Stimulated activated CD4-positive, alpha-beta T cell treated with anti-CD3 and anti-CD28 coated beads, Interleukin-1b, Interleukin-23, amount 100 ng/mL, for 24 hours (primary cell): ENCODE measurements at regions not wholly inside any gene's neighbourhood (a gene's known extent, or its start where the extent isn't known, plus 50 kb on each side); places are given as distances from the start of the nearest gene placed in this dataset.
"Not testable (repeated sequence)": the region's sequence is repeated elsewhere in the genome, so short reads cannot be mapped to it uniquely, and the experiment has no call there.

Experiments
- DNase-seq, 4 experiments: peaks; one replicate each; pipeline ENCODE4 v3.0.0-alpha.2; 2020; ENCODE audit warnings: low read depth in 4 of 4, low spot score in 1 of 4

DNA sequence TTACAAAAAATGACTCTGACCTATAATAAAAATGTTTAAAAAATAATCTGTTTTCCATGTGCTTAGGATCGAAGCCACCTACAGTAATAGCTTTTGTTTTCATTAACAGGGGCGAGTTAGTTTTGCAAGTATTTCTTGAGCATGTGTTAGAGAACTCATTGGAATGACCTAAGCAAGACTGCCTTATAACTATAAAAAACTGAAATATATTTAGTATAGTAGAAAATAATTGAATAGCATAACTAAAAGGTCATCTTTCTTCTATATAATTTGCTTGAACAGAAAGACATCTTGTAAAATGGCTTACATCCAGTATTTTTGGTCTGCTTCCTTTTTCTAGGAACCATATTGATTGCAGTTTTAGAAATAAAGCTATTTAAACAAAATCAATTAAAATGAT is 241.5 kb upstream of the NRIP1 start:
- DNase-seq = no peak

DNA sequence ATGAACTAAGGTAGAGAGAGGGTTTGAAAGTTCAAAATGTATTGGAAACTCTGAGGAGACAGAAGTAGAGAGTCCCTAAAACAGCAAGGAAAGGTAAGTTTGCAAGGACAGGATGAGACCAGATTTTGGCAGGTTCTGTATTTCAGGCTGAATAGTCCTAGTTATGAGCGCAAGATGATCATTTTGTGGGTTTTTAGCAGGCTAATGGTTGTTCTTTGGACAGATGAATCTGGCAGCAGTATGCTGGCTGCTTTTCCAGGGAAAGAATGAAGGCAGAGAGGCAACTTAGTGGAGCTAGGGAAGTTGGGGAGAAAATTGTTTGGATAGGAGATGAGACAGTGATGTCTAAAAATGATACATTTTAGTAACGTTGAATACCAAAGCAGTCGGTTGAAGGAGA is 243.5 kb upstream of the NRIP1 start:
- DNase-seq = no peak

DNA sequence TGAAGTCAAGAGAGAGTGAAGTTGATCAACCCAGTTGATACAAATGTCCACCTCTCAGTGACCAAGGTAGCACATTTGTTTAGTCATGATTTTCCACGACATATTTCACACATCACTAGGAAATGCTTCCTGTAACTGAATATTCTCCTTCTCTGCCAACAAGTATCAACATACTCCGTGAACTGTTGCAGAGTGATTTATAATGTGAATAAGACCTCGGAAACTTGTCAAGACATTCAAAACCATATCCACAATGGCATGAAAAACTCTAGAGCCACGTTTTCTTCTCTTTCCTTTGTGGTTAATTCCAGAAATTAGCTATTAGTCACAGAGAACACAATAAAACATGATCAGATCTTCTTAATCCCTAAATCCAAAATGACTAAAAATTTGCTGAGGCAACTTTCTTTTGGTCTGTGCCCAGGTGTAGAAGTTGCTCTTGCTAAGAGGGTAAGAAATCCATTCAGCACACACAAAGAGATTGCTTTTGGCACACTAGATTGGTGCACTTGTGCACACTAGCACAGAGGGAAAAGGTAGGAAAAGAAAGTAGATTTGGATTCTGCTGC is 244.3 kb upstream of the NRIP1 start:
- DNase-seq = no peak

DNA sequence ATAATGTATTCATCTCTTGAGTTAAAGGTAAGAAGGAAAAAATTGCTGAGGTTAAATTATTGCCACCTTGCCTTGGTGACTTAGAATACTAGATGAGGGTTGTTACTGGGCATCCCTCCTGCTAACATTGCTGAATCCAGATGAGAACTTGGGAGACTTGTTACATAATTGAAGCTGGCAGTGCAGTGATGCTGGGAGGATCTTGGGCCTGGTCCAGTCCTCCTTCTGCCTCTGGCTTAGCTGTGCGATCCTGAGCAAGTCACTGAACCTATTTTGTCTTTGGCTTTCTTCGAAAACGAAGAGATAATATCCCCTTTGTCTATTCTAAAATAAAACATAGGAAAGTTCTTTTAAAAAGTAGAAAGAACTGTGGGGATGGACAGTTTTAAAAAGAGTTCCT is 244.9 kb upstream of the NRIP1 start:
- no peak for DNase-seq

DNA sequence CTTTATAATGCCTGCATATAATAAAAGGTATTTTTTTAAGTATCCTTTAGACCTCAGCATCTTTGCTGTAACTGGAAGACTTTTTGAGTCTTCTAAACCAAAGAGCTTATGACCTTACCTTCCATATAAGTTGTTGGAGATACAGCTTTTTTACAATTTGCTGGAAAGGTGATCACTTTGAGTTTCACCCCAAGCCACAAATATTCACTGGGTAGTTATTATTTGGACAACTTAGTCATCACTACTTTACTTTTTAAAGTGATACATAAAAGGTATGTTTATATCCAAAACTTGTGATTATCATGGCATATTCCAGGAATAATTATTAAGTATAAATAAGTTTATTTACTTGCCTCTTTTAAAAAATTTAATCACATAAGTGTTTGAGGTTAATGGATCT is 246.7 kb upstream of the NRIP1 start:
- no peak for DNase-seq

DNA sequence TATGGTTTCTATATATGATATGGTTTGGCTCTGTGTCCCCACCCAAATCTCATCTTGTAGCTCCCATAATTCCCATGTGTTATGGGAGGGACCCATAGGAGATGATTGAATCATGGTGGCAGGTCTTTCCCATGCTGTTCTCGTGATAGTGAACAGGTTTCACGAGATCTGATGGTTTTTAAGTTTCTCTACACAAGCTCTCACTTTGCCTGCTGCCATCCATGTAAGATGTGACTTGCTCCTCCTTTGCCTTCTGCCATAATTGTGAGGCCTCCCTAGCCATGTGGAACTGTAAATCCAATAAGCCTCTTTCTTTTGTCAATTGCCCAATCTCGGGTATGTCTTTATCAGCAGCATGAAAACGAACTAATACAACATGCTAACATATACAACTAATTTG is 252.2 kb upstream of the NRIP1 start:
- not testable (repeated sequence) for DNase-seq

DNA sequence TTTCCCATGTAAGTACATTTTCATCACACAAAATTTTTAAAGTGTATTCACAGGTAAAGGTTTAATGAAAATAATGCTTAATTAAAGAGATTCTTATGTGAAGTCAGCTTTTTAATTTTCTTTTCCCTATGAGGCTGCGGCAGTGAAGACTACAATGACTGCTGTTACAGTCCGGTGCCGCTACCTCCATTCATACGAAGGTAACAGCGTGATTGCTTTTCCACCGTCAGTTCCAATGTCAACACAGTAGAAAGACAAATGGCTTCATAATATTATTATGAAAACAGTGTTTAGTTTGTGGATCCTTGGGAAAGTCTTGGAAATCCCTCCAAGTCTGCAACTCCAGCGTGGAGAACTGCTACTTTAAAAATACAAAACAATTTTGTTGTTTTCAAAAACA is 254.9 kb upstream of the NRIP1 start:
- no peak for DNase-seq

DNA sequence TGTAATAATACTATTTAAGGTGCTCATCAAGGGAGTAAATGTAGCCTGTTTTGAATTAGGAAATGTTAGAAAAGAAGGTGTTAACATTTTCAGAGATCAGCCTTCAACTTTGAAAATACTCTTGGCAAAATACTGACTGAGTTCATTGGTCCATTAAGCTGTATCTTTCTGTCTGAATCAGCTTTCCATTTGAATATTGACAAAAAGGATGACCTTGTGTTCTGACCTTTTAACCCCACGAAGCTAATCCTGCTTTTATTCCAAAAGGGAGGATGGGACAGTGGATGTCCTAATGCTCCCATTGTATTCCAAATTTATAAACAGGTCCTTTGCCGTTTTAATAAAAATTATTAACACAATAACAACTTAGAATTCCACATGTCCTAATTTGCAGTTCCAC is 259.7 kb upstream of the NRIP1 start:
- DNase-seq = no peak

DNA sequence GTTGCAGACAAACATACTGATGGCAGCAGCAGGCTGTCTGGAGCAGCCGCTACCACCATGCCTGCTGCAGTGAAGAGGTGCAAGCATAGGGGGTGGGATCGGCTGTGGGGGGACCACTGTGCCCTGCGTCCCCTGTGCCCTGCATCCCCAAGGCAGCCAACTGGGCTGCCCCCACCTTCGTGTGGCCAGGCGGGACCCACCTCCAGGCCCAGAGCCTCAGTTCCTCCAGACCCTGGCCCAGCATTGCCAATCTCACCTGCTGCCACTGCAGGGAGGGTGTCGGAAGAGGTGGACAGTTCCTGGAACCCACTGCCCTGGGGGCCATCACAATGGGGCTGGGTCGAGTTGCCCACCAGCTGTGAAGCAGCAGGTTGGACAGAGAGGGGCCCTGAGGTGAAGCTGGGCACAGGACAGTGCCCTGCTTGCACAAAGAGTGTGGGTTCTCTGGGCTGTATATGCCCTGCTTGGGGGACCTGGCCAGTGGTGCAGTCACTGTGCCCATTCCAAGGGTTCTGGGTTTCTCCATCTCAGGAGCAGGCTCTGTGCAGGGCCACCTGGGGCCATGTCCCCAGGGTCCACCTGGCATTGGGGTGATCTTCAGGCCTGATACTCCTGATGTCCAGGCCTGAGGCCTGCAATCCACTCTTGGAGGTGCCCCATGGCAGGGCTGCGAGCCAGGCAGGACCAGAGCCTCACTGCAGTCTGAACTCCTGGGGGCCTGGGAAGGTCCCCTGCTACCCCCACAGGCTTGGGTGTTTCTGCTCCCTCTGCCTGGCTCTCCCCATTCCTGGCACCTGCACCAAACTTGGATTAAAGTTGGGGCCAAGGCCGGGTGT is 261.4 kb upstream of the NRIP1 start:
- no peak for DNase-seq

DNA sequence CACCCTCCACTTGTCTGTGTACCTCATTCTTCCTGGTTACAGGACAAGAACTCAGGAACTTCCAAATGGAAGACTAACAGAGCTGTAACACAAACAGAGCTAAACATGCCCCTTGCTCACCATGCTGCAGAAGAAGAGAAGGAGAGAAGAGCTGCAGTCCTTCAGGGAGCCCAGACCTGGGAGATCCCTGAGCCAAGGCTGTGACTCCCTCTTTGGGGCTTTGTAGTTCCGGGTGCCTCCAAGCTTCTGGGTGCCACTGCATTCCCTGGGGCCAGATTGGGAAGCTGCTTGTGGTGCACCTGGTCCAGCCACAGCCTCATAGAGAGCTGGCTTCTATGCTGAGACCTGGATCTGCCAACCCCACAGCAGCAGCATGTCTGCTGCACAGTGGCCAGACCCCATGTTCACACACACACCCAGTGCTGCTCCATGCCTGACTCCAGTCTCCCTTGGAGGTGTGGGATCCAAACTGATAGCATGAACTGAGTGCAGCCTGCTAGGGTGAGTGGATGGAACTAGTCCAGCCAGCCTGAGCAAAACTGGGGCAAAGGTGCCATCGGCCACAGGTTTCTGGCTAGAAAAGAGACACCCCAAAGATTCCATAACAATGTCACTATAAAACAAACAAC is 263.0 kb upstream of the NRIP1 start:
- no peak for DNase-seq

DNA sequence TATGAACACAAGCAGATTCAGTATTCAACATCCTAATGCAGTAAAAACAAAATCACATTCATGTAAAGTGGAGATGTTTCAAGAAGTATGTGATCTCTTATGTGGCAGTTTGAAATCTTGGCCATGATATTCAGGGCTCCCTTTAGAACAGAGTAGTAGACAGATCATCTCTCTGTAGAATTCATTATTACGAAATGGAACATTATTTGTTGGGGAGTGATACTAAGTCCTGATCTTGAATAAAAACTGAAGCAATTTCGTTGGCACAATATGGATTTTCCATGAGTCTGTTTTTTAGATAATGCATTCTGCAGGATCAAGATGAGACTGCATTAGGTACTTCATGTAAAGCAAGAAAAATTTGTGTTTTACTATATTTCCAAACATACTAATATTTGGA is 264.4 kb upstream of the NRIP1 start:
- no peak for DNase-seq

DNA sequence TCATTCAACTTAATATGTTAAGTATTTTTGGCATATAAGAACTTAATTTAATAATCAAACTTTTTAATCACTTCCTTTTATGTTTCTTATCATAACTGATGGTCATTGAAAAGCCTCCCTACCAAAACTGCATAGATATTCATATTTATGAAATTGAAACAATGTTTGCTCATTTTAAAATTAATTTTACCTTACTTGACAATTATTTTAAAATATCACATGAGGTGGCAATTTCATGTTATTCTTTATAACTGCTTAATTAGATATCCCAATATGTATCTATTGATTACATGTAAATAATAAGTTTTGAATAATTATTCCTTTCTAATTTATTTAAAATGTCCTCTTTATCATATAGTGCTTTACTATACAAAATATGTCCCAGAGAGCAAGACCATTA is 266.1 kb upstream of the NRIP1 start:
- no peak for DNase-seq

DNA sequence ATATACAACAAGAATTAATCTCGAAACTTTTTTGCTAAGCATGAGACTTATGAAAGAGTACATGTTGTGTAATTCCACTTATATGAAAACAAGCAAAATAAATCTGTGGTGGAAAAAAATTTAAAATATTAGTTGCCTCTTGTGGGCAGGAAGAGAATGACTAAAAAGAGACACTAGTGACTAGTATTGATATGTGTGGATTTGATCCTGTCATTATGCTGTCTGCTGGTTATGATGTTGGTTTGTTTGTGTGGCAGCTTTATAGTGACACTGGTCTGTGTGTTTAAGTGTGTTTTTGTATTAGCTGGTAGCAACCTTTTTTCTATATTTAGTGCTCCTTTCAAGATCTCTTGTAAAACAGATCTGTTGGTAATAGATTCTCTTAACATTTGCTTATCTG is 267.8 kb upstream of the NRIP1 start:
- DNase-seq = no peak

DNA sequence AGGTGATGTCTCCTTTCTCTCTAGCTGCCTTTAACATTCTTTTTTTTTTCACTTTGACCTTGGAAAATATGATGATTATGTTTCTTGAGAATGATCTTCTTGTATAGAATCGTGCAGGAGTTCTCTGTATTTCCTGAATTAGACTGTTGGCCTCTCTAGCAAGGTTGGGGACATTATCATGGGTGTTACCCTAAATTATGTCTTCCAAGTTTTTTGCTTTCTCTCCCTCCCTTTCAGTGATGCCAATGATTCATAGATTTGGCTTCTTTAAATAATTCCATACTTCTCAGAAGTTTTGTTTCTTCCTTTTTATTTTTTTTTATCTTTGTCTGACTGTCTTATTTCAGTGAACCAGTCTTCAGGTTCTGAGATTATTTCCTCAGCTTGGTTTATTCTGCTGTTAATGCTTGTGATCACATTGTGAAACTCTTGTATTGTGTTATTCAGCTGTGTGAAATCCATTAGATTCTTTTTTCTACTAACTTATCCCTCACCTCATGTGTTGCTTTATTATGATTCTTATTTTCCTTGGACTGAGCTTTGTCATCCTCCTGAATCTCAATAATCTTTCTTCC is 268.4 kb upstream of the NRIP1 start:
- DNase-seq = no peak

DNA sequence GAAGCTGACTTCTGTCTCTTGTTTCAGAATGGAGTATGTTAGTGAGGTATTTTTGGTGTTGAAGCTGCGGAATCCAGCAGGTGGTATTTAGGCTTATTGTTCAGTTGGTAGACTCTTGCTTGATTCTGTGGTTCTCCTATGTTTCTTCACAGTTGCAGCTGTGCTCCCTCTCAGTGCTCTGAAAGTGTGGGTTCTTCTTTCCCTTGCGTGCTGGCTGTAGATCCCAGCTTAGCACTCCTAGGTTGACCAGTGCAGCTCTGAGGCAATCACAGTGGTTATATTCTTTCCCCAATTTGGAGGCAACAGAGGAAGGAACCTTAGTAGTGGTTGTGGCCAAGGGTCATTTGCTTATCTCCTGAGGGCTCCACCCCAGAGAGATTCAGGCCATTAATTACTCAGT is 269.2 kb upstream of the NRIP1 start:
- DNase-seq = no peak

DNA sequence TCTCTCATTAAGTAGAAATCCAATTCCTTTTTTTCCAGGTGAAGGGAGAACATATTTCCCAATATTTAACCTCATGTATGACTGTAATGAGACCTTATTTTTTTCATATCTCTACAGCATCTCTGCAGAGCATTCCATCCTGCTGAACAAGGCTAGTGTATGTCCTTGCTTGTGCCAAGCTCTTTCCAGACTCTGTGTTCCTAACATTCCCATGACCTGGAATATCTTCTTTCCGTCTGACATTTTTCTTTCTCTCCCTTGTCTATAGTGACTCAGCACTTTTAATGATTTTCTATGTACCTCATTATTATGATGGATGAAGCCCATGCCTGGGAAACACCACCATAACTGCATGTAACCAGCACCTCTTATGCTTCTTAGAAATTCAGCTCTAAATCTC is 278.3 kb upstream of the NRIP1 start:
- no peak for DNase-seq

DNA sequence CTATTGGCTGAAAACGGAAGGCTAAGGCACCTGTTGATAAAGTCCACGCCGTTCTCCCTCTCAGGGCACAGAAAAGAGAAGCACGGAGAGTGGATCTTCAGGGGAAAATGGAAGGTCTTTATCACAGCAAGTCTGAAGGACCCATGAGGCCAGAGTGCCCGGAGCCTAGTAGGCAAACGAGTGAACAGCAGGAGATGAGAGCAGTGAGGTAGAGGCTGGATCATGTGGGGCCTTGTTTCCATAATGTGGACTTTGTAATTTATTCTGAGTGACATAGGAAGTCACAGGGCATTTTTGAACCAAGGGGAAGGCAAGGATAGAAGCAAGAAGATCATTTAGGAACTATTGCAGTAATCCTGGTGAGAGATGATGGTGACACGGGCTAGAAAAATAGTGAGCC is 287.2 kb upstream of the NRIP1 start:
- DNase-seq = no peak

DNA sequence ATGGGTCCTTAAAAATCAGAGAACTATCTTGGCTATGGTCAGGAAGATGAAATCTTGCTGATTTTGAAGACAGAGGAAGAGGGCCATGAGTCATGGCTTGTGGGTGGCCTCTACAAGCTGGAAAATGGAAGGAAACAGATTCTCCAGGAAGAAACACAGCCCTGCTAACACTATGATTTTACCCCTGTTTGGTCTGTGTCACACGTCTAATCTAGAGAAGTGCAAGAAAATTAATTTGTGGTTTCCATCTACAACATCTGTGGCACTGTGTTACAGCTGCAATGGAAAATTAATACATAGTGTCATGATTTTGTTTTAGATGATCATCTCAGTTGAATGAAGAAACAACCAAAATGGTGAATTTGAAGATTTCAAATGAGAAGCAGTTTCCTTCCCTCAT is 288.7 kb upstream of the NRIP1 start:
- no peak for DNase-seq

DNA sequence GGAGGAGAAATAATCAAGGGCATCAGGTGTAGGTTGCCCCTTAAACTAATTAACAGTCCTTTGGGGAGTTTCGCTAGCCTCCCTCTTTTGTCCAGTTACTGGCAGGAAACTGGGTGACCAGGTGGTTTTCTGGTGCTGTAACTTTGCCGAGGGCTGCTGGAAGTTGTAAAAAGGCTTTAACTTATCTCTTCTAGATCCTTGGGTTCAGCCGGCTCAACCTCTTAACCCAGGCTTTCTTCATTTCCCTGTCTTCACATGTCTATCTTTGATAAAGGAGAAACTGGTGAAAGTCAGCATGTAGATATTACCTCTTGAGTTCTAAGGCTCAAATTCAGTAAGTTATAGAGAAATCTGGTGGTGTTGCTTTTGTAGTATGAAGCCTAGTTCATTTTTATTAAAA is 289.7 kb upstream of the NRIP1 start:
- DNase-seq = no peak

DNA sequence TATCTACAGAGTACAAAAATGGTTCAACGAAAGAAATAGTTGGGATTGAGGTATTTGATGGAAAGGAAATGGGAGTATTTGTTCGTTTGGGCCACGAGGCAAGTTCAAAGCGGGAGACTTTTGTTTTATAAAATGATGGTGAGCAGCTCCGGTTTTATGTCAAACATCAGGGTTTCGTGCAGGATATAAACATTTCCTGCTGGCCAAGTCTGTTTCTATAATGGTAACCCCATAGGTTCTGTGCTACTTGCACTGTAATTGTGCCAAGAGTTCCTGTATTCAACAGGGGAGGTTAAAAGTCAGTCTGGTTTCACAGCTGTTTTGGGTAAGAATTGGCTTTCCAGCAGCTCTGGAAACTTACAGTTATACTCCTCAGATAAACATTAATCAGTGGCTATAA is 290.3 kb upstream of the NRIP1 start:
- DNase-seq = no peak

DNA sequence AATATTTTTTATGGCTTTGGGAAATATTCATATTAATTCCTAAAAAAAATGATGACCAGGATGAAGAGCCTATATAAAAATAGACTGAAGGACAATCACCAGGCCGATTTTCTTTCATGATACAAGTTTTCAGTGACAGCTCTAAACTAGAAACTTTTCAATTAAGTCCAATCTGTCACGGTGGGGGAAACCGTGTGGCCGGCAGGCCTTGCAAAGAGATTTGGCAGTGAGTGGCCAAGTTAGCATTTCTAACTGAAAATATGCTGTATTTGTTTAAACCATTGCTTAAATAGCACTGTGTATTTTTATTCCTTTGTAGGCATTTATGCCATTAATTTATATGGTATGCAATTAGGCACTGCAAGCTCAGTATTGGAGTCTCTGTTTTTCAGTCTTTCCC is 294.5 kb upstream of the NRIP1 start:
- no peak for DNase-seq

DNA sequence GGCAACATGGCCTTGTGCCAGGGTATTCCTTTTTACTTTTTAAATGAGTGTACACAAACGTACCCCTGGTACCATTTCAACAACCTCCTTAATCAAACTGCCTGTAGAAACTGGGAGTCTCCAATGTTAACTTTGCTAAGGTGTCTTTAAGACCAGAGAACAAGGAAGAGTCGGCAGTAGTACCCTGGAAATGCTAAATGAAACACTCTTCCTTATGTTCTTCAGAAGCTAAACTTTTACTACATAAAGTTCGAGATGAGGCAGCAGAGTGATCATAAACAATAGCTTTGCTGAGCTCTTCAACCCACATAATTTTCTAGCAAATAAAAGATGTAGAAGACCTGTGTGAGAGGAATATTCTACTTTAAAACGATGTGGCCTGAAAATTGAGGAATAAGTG is 297.7 kb upstream of the NRIP1 start:
- DNase-seq = no peak
